ENCODE measurements at regions not wholly inside any gene's neighbourhood (a gene's known extent, or its start where the extent isn't known, plus 50 kb on each side); places are given as distances from the start of the nearest gene placed in this dataset.
A peak's percentile ranks its signal among the peaks of the same experiment; 100 is the strongest.

DNA sequence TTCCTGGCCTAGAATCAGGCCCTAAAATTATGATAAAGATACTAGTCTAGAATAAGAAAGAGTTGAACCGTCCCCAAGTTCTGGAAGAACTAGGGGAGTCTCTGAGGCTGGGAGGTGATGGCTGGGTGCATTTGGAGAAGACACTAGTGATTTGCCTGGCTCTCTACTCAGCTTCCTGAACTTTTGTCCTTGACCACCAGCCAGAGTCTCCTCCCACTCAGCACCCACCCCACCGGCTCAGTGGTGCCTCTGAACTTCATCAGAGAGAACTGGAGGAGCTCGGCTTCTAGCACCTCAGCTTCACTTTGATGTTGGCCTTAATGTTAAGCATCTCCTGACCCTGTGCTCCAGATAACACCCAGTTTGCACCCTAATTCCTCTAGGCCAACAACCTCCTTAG is 73.0 kb downstream of the PERP start:
- no peak overlapping the region for H3K4me3 ChIP-seq (replicated peaks in 1 of 3; ENCODE audit: insufficient read depth in 1 of 3, low read depth in 2 of 3, low read length in 3 of 3)
- H2AFZ ChIP-seq (ENCODE audit: low read length) = no peak overlapping the region
- no peaks in the 10 kb centered on the region for H3K36me3 ChIP-seq (replicated peaks in 1 of 2; ENCODE audit: control insufficient read depth in 1 of 2, insufficient read depth in 2 of 2, low read length in 2 of 2)
- 7% methylated on average over 3 of the region's 3 CpGs for WGBS (ENCODE audit: low lambda C conversion rate)
- DNase-seq (ENCODE audit: low spot score) (peak; percentile 18), FAIRE-seq (no peak), ATAC-seq (peak; percentile 87)
- CTCF ChIA-PET (ENCODE audit: low intra/inter-chr PET ratio, low total read pairs) = no interaction called here
- no peaks in the 10 kb centered on the region for H4K20me1 ChIP-seq (ENCODE audit: insufficient read depth, low read length)
- in situ Hi-C loops (cut with HindIII; ENCODE audit: extremely low pct_ligation_motif_present, low pct_unique_long_range_greater_than_20kb) = no loop called here
- no peaks in the 10 kb centered on the region for H3K79me2 ChIP-seq (ENCODE audit: insufficient read depth, low read length)
- H3K9ac ChIP-seq (ENCODE audit: insufficient read depth, low read depth, low read length) = no peak overlapping the region
- H3K4me1 ChIP-seq (ENCODE audit: insufficient read depth, low read length) = peaks cover 18% of the 10 kb centered on the region
- TF ChIP-seq NR2F6 (IDR thresholded peaks at IDR 0.05) (no peak; the same call in 1 of the 2 replicates), NR2F6 (CRISPR knock-in tag; IDR thresholded peaks at IDR 0.05) (peak; percentile 26; the same call in 1 of the 2 replicates), TARDBP (CRISPR knock-in tag; IDR thresholded peaks at IDR 0.05) (no peak), SP5 (CRISPR knock-in tag; IDR thresholded peaks at IDR 0.05; ENCODE audit: borderline replicate concordance, low read depth) (peak; percentile 61; the same call in 1 of the 2 replicates), POLR2A (IDR thresholded peaks at IDR 0.05; ENCODE audit: insufficient read depth in 1 of 2, low read depth in 2 of 2, low read length in 2 of 2) (no peak)
- TF ChIP-seq, protein P1, sequence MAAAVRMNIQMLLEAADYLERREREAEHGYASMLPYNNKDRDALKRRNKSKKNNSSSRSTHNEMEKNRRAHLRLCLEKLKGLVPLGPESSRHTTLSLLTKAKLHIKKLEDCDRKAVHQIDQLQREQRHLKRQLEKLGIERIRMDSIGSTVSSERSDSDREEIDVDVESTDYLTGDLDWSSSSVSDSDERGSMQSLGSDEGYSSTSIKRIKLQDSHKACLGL (CRISPR knock-in tag; IDR thresholded peaks at IDR 0.05) = 0 out of 2 replicates have a peak, but pooled peaks have one; percentile 9
- TF ChIP-seq, protein P2, sequence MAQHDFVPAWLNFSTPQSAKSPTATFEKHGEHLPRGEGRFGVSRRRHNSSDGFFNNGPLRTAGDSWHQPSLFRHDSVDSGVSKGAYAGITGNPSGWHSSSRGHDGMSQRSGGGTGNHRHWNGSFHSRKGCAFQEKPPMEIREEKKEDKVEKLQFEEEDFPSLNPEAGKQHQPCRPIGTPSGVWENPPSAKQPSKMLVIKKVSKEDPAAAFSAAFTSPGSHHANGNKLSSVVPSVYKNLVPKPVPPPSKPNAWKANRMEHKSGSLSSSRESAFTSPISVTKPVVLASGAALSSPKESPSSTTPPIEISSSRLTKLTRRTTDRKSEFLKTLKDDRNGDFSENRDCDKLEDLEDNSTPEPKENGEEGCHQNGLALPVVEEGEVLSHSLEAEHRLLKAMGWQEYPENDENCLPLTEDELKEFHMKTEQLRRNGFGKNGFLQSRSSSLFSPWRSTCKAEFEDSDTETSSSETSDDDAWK (CRISPR knock-in tag; IDR thresholded peaks at IDR 0.05) = no peak
- no peaks in the 10 kb centered on the region for H3K9me3 ChIP-seq (ENCODE audit: low read length)
- BruUV-seq (replicated peaks) = no TSS peak
- intact Hi-C loops (cut with micrococcal nuclease; ENCODE audit: unreplicated experiment) = no loop called here
- peaks cover 0 to 14% of the 10 kb centered on the region in 2 experiments; a peak in 2 of 5 replicates for H3K27me3 ChIP-seq (ENCODE audit: control insufficient read depth in 1 of 2, insufficient read depth in 2 of 2, low read length in 2 of 2)
- H3K4me2 ChIP-seq (ENCODE audit: low read depth, low read length) = peak overlapping the region; percentile 13; the same call in 1 of the 2 replicates
- H3K27ac ChIP-seq (ENCODE audit: extremely low read length, insufficient read depth, low read length) = no peak overlapping the region
- POLR2A ChIA-PET = no interaction called here

GRCh38 chr6:138035070-138035469 is 72.1 kb downstream of the PERP start:
- no peak overlapping the region for H3K27ac ChIP-seq (ENCODE audit: extremely low read length, insufficient read depth, low read length)
- ATAC-seq = no peak; the same call in 2 of the 3 replicates
- intact Hi-C loops (cut with micrococcal nuclease; ENCODE audit: unreplicated experiment) = no loop called here
- H3K9me3 ChIP-seq (ENCODE audit: low read length) = no peaks in the 10 kb centered on the region
- no peak for DNase-seq (ENCODE audit: low spot score)
- no peaks in the 10 kb centered on the region for H3K36me3 ChIP-seq (replicated peaks in 1 of 2; ENCODE audit: control insufficient read depth in 1 of 2, insufficient read depth in 2 of 2, low read length in 2 of 2)
- in situ Hi-C loops (cut with HindIII; ENCODE audit: extremely low pct_ligation_motif_present, low pct_unique_long_range_greater_than_20kb) = no loop called here
- no peak overlapping the region for H3K4me3 ChIP-seq (replicated peaks in 1 of 3; ENCODE audit: insufficient read depth in 1 of 3, low read depth in 2 of 3, low read length in 3 of 3)
- 47% methylated on average over 5 of the region's 5 CpGs for WGBS (ENCODE audit: low lambda C conversion rate)
- no peaks in the 10 kb centered on the region for H4K20me1 ChIP-seq (ENCODE audit: insufficient read depth, low read length)
- H2AFZ ChIP-seq (ENCODE audit: low read length) = no peak overlapping the region
- H3K4me1 ChIP-seq (ENCODE audit: insufficient read depth, low read length) = peaks cover 18% of the 10 kb centered on the region
- peaks cover 0 to 11% of the 10 kb centered on the region in 2 experiments; a peak in 1 of 5 replicates for H3K27me3 ChIP-seq (ENCODE audit: control insufficient read depth in 1 of 2, insufficient read depth in 2 of 2, low read length in 2 of 2)
- POLR2A ChIA-PET = no interaction called here
- H3K4me2 ChIP-seq (ENCODE audit: low read depth, low read length) = no peak overlapping the region
- FAIRE-seq = no peak
- TF ChIP-seq ZNF350 (CRISPR knock-in tag; IDR thresholded peaks at IDR 0.05; ENCODE audit: borderline replicate concordance, low read depth) = no peak
- TF ChIP-seq MAFF (IDR thresholded peaks at IDR 0.05; ENCODE audit: low read depth, low read length) = peak; percentile 88
- TF ChIP-seq MAFK (conservative IDR thresholded peaks at IDR 0.05 in 1 of 2, IDR thresholded peaks at IDR 0.05 in 1 of 2; ENCODE audit: low read length in 2 of 2) = peak; percentile 91 to 96
- CTCF ChIA-PET (ENCODE audit: low intra/inter-chr PET ratio, low total read pairs) = no interaction called here
- BruUV-seq (replicated peaks) = no TSS peak
- H3K79me2 ChIP-seq (ENCODE audit: insufficient read depth, low read length) = no peaks in the 10 kb centered on the region
- H3K9ac ChIP-seq (ENCODE audit: insufficient read depth, low read depth, low read length) = no peak overlapping the region
